IPS-NIHi7 (cell line): ENCODE measurements at regions not wholly inside any gene's neighbourhood (a gene's known extent, or its start where the extent isn't known, plus 50 kb on each side); places are given as distances from the start of the nearest gene placed in this dataset.

Experiments
- DNase-seq: peaks from one replicate; pipeline ENCODE4 v3.0.0; 2012; ENCODE audit warnings: mixed read lengths; ENCODE audit errors: extremely low spot score

DNA sequence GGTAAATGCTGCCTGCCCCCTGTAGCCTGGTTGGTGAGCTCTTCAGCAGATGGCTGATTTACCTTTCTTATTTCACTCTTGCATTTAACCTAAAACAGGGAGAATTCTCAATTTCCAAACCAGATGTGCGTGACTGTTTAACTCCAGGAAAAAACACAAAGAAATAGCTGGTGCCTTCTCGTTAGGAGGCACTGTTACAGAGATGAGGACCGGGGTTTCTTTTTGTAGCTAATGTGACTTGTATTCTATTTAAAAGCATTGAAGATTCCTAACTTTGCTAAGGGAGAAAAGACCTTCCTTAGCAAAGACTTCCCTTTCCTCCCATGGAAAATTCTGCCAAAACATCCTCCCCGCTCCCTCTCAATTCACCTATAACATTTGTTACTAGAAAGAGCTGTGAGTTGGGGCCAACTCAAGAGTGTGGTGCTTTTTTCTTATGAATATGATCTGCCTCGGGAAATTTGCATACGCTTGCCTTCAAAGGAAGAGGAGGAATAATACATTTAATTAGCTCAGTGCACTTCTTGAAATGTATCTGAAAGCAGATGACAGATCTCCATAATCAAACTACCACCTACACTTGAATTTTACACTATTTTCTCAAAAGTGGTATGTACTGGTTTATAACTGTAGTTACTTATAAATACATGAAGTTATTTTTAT is 102.0 kb upstream of the ARID2 start:
- no peak for DNase-seq

- DNase-seq = no peak
These were observed 100.2 kb upstream of the ARID2 start for GRCh38 chr12:45629292-45629691.

DNA sequence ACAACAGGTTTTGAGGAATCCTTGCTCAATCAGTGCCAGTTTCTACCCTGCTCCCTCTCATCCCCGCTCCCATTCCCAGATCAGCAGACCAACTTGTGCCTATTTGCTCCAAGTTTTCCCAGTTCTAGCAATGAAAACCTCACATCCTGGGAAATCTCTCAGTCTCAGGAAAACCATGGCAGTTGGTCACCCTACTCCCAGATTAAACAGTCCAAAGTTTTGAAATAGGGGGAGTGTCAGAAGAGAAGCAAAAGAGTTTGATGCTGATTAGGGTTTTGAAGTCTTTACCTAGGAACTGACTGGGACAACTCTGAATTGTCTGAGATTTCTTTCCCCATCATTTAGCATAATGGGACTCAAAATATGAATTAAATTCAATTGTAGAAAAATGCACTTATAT is 95.8 kb upstream of the ARID2 start:
- no peak for DNase-seq

GRCh38 chr12:45634273-45634917 is 95.1 kb upstream of the ARID2 start:
- peak; percentile 36 for DNase-seq

DNA sequence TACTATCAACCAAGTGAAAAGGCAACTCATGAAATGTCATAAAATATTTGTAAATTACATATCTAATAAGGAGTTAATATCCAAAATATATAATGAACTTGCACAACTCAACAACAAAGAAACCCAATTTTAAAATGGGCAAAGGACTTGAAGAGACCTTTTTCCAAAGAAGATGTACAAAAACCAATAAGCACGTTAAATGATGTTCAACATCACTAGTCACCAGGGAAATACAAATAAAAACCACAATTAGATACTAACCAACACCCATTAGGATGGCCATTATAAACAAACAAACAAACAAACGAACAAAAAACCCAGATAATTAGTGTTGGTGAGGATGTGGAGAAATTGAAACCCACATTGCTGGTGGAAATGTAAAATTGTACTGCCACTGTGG is 92.3 kb upstream of the ARID2 start:
- DNase-seq = no peak

DNA sequence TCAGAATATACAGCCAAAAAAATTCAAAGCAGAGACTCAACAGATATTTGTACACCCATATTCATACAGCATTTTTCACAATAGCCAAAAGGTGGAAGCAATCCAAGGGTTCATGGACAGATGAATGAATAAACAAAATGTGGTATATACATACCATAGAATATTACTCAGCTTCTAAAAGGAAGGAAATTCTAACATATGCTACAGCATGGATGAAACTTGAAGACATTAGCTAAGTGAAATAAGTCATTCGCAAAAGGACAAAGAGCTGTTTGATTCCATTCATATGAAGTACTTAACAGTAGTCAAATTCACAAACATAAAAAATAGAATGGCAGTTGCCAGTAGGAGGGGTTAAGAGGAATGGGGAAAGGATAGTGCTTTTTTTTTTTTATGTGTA is 91.8 kb upstream of the ARID2 start:
- DNase-seq = no peak

DNA sequence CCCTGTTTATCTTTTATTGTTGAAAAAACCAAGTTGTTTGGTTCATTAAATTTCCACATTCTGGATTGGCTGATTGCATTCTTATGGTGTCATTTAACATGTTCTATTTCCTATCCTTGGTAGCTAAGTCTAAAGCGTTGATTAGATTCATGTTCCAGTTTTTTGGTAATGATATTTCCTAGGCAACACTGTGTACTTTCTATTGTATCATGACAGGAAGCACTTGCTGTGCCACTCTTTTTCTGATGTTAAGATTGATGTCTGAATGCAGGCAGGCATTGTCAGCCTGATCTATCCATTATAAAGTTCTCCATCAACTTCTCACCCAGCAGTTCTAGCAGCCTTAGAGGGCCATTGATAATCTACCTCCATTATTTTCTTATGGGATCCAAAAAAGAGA is 91.1 kb upstream of the ARID2 start:
- DNase-seq = no peak

DNA sequence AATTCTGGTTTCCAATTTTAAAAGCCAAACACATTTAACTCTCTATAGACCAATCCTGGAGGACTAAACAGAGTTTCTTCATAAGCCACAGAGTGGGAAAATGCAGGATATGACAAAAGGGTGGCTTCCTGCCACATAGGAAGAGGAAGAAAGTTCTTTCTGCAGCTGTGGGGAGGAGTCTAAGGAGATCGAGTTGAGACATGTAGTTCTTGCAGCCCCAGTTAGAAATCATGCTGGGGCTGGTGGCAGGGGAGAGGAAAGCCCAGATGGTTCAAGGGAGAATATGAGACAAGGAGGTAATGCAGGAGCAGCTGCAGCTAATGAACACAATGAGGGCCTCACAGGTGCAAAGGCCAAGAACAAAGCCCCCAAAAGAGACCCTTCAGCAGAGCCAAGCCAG is 85.0 kb upstream of the ARID2 start:
- DNase-seq = no peak

DNA sequence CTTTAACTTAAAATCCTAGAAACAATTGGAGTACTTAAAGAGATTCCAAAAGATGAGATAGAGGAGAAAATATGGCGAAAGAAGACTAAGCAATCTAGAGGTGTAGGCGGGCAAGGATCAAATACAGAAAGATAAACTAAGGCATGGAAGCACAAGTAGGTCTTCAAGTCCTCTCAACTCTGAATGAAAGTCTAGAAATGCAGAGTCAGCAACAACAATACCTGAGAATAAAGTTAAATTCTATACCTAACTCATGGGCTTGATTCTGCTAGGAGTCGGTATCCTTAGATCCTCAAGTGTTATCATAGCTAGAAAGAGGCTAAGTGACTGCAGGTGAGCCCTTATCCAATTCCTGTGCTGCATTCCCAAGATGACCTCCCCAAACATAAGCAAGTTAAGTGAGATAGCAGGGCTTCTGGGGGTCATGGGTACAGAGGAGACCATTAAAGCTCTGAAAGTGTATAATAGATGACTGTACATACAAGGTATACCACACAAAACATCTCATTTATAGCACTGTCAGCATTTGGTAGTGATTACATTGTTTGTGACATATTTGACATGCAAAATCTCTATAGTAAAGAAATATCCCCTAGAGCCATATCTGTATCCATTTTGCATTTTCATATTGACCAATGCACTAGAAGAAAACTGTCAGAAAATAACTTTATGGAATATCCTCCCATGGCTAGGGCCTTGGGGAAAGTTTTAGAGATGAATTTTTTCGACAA is 82.5 kb upstream of the ARID2 start:
- DNase-seq = no peak

- DNase-seq = no peak
These were observed 81.4 kb upstream of the ARID2 start for GRCh38 chr12:45648070-45648469.

DNA sequence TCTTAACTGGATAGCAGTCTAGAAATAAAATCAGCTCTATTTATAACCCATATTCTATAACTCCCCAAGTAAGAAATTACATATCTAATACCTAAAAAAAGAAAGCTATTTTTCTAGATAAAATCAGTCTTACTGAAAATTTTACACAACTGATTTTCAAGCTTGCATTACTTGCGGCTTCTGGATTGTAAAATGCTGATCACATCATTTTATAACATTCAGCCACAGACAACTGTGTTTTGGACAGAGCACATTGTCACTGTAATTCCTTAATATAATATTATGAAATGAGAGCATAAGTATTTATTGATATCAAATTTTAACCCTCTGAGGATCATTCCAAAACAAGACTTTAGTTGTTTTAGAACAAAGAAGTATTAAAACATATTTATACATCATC is 78.5 kb upstream of the ARID2 start:
- no peak for DNase-seq

- DNase-seq = no peak
These were observed 75.4 kb upstream of the ARID2 start for GRCh38 chr12:45654002-45654665.

DNA sequence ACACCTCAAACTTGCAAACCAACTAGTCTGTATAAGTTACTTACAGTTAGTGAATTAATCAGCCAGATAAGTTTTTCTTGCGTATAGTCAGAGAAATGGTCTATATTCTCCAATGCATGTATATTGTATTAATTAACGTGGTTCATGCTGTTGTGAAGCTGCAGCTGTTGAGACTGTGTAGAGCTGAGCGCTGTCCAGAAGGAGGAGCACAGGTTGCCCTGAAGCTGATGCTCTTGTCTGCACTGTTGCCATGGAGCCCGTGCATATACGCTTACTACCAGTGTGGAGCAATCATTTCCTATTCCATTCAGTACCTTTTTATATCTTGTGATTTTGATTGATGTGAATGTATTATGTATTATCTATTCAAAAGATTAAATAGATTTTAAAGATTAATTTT is 74.3 kb upstream of the ARID2 start:
- peak; percentile 13 for DNase-seq

GRCh38 chr12:45655743-45656142 is 73.8 kb upstream of the ARID2 start:
- no peak for DNase-seq

DNA sequence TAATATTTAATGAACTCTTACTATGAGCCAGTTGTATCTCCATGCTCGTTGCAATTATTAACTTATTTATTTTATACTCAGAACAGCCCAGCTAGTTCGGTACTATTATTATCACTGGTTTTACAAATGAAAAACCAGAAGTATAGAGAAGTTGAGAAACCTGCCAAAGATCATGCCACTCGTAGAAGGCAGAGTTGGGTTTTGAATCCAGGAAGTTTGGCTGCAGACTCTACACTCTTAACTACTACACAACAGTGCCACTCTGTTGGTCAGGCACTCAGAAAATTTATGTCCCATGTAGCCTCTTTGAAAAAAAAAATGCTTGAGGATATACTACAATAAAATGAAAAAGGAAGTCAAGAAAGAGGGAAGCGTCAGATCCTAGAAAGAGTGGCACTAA is 71.5 kb upstream of the ARID2 start:
- DNase-seq = no peak

- DNase-seq = no peak
These were observed 69.2 kb upstream of the ARID2 start for GRCh38 chr12:45660330-45660729.

DNA sequence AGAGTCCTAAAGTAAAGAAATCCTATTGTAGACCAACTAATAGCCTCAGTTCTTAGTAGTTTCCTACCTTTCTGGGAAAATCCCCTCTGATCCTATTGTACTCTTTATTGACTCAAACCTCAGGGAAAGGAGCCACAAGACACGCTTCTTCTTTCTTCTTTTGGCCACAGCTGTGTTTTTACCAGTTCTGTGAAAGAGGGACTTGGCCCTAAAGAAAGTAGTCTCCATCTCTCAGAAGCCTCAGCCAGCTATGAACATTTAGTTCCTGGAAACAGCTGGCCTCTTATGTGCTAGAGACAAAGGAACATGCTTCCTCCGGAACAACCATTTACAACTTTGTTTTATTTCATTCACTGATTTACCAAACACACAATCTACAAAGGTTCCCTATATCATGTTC is 66.1 kb upstream of the ARID2 start:
- no peak for DNase-seq

GRCh38 chr12:45665941-45666340 is 63.6 kb upstream of the ARID2 start:
- no peak for DNase-seq

GRCh38 chr12:45666396-45666795 is 63.1 kb upstream of the ARID2 start:
- DNase-seq = no peak

DNA sequence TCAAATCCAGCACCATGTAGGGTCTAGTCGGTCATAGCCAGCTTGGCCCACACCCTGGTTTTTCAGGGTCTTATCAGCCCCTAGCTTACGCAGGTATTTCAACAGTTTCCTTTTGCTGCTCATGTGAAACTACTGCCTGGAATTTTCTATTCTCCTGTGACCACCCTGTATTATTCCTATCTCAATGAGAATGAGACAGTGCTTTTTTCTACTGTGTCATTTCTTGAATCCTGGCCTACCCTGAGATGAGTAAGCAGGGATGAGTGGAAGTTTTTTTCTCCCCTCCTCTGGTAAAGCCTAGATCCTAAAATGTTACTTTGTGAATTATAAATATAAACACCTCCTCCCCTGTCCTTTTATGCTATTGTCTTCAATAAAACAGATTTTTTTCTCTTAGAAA is 62.7 kb upstream of the ARID2 start:
- DNase-seq = no peak

DNA sequence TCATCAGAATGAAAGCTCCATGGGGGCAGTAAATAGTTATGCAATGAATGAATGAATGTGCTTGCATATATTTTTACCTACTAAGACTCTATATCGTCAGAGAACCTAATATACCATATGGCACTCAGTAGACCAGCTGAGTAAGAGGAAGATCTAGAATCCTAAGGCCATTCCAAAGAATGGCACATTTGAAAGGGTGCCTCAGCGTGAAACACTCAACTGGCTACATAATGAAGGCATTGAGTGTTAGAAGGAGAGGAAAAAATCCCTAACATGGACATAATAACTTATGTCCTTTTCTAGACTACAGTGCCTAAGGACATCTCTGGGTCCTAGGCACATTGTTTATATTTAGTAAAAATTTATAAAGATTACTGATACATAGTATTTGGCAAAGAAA is 61.7 kb upstream of the ARID2 start:
- no peak for DNase-seq

DNA sequence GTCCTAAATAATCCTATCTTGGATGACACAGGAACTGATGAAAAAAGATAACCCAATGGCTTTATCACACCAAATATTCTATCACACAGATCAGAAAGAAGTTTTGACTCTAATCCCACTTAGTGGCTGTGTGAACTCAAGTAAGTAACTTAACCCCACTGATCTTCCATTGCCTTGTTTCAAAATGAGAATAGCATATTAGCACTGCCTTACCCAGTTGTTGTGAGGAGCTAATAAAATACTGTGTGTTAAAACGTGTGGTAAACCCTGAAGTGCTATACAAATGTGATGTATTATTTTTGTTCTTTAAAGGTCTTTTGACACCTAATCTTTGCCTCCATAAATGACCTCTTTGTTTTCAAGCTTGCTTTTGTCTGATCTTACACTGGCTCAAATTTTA is 60.9 kb upstream of the ARID2 start:
- DNase-seq = no peak

GRCh38 chr12:45669093-45669492 is 60.4 kb upstream of the ARID2 start:
- no peak for DNase-seq
